RWPE2 (cell line): ENCODE measurements at regions not wholly inside any gene's neighbourhood (a gene's known extent, or its start where the extent isn't known, plus 50 kb on each side); places are given as distances from the start of the nearest gene placed in this dataset.
A peak's percentile ranks its signal among the peaks of the same experiment; 100 is the strongest.

Experiments used
- ATAC-seq: fragments of 200-7000 bp; cut with Tn5 transposase; 3 replicates; pipeline ENCODE4 v1.9.1; 2021; ENCODE audit warnings: low read depth
- DNase-seq: peaks from one replicate; pipeline ENCODE4 v3.0.0-alpha.2; 2020; ENCODE audit warnings: low spot score
- H3K27ac ChIP-seq: fragments of 450-650 bp; 2 replicates; pipeline ENCODE4 v1.5.1; 2017; ENCODE audit warnings: mild to moderate bottlenecking; ENCODE audit not compliant: poor library complexity, severe bottlenecking
- H3K27me3 ChIP-seq: fragments of 250-450 bp; sonication (Bioruptor Pico); 2 replicates; pipeline ENCODE4 v1.5.1; 2021; ENCODE audit warnings: mild to moderate bottlenecking, moderate library complexity; ENCODE audit not compliant: insufficient read depth, poor library complexity, severe bottlenecking
- H3K36me3 ChIP-seq: fragments of 250-450 bp; sonication (Bioruptor Pico); 2 replicates; pipeline ENCODE4 v1.5.1; 2020; ENCODE audit warnings: low read depth, mild to moderate bottlenecking, moderate library complexity
- H3K4me1 ChIP-seq: fragments of 250-450 bp; sonication (Bioruptor Pico); 2 replicates; pipeline ENCODE4 v1.5.1; 2021; ENCODE audit warnings: mild to moderate bottlenecking, moderate library complexity; ENCODE audit not compliant: insufficient read depth, poor library complexity, severe bottlenecking
- H3K4me3 ChIP-seq: fragments of 250-450 bp; sonication (Bioruptor Pico); 2 replicates; pipeline ENCODE4 v1.5.1; 2021; ENCODE audit warnings: mild to moderate bottlenecking, moderate library complexity; ENCODE audit not compliant: severe bottlenecking
- H3K9me3 ChIP-seq: fragments of 250-450 bp; sonication (Bioruptor Pico); 2 replicates; pipeline ENCODE4 v1.5.1; 2021; ENCODE audit warnings: mild to moderate bottlenecking, moderate library complexity; ENCODE audit not compliant: severe bottlenecking
- TF ChIP-seq, protein P1 (sequence below): fragments of 450-650 bp; IDR thresholded peaks from one replicate; pipeline ENCODE4 v1.5.1; 2017; ENCODE audit warnings: mild to moderate bottlenecking, moderate library complexity; ENCODE audit not compliant: poor library complexity, severe bottlenecking

DNA sequence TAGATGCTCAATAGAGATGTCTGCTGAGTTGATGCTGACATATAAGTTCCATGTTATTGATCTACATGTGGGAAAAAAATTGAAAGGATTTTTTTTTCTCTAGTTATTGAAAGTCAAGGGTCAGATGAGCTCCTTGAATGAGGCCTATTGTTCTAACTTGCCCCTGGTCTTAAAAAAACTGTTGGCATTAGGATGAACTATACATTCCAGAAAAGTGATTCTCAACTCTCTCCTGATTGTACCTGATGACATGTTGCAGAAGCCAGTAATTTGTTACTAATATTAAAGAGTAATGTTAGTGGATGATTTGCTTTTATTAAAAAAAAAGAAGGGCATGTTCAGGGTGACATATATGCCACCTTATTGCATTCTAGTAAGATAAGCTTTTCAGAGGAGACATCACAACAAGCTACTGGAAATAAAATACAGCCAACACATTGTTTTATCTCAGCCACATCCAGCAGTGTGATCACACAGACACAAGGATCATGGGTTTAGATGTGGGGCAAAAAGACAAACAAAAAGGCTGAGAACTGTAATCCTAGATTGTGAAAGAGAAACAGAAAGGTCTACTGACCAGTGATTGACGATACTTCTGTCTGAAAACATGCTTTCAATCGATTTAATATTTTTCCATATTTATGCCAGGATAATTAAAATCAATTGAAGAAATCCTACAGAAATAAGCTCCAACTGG lies 1314.1 kb upstream of the C9orf72 start:
- Histone ChIP-seq H3K27ac (peak overlapping the region; percentile 2), H3K4me3 (no peak overlapping the region), H3K27me3 (no peaks in the 10 kb centered on the region), H3K36me3 (no peaks in the 10 kb centered on the region), H3K9me3 (no peaks in the 10 kb centered on the region), H3K4me1 (peaks cover 15% of the 10 kb centered on the region)
- DNase-seq (no peak), ATAC-seq (peak; percentile 90)
- TF ChIP-seq, protein P1, sequence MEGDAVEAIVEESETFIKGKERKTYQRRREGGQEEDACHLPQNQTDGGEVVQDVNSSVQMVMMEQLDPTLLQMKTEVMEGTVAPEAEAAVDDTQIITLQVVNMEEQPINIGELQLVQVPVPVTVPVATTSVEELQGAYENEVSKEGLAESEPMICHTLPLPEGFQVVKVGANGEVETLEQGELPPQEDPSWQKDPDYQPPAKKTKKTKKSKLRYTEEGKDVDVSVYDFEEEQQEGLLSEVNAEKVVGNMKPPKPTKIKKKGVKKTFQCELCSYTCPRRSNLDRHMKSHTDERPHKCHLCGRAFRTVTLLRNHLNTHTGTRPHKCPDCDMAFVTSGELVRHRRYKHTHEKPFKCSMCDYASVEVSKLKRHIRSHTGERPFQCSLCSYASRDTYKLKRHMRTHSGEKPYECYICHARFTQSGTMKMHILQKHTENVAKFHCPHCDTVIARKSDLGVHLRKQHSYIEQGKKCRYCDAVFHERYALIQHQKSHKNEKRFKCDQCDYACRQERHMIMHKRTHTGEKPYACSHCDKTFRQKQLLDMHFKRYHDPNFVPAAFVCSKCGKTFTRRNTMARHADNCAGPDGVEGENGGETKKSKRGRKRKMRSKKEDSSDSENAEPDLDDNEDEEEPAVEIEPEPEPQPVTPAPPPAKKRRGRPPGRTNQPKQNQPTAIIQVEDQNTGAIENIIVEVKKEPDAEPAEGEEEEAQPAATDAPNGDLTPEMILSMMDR = no peak

DNA sequence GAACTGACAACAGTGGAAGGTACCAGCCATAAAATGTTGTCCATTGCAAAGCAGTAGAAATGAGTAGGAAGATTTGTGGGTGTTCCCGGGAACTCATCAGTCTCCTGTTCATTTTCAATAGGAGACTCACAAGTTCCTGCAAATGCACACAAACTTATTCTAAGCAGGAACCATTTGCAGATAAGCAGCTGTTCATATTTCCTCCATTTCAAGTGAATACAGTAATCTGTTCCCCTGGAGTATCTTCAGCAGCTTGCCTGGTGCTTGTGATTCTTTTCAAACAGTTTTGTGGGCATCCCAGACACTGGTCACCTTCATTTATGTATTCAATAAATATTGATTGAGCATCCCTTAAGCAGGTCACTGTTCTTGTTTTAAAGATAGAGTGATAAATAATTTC lies 1315.5 kb upstream of the C9orf72 start:
- Histone ChIP-seq H3K9me3 (no peaks in the 10 kb centered on the region), H3K4me1 (peaks cover 22% of the 10 kb centered on the region), H3K27ac (no peak overlapping the region), H3K27me3 (no peaks in the 10 kb centered on the region), H3K4me3 (no peak overlapping the region), H3K36me3 (no peaks in the 10 kb centered on the region)
- ATAC-seq (no peak), DNase-seq (no peak)
- TF ChIP-seq, protein P1 = no peak

DNA sequence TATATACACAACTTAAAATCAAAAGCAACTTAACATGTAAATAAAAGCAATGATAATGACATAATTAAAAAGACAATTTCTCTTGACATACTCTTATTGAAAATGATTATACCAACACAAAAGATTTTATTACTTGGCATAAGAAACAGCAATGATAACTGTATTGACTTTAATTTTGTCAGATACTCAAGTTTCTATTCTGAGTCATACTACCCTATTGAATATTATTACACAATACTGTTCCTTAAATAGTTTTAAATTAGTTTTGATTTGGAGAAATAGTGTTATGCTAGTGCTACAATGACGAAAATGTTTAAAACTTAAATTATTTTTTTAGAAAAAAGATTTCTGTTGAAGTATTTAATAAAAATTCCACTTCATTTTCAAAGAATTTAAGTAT lies 1319.3 kb upstream of the C9orf72 start:
- Histone ChIP-seq H3K9me3 (no peaks in the 10 kb centered on the region), H3K36me3 (no peaks in the 10 kb centered on the region), H3K27ac (no peak overlapping the region), H3K27me3 (no peaks in the 10 kb centered on the region), H3K4me3 (no peak overlapping the region), H3K4me1 (peaks cover 12% of the 10 kb centered on the region)
- no peak for DNase-seq
- TF ChIP-seq, protein P1 = no peak
- peak; percentile 36; the same call in 1 of the 3 replicates for ATAC-seq

DNA sequence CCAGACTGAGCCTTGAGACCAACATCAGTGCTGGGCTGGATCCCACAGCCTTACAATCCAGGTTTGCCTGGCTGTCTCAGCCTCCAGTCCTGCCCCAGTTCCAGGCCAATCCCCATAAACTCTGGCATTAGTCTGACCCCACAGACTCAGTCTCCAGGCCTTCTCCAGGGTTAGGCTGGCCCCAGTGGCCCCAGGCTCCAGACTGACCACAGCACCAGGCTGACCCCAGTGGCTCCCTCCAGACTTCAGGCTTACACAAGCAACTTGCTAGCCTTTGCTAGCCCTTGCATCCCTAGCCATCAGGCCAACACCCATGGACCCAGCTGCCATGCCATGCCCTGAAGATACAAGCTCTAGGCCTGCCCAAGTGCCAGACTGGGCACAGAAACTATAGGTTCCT lies 1326.0 kb upstream of the C9orf72 start:
- TF ChIP-seq, protein P1 = no peak
- no peaks in the 10 kb centered on the region for H3K36me3 ChIP-seq
- ATAC-seq (no peak), DNase-seq (peak; percentile 33)
- no peaks in the 10 kb centered on the region for H3K9me3 ChIP-seq
- no peaks in the 10 kb centered on the region for H3K4me1 ChIP-seq
- H3K4me3 ChIP-seq = no peak overlapping the region
- H3K27ac ChIP-seq = no peak overlapping the region
- no peaks in the 10 kb centered on the region for H3K27me3 ChIP-seq

DNA sequence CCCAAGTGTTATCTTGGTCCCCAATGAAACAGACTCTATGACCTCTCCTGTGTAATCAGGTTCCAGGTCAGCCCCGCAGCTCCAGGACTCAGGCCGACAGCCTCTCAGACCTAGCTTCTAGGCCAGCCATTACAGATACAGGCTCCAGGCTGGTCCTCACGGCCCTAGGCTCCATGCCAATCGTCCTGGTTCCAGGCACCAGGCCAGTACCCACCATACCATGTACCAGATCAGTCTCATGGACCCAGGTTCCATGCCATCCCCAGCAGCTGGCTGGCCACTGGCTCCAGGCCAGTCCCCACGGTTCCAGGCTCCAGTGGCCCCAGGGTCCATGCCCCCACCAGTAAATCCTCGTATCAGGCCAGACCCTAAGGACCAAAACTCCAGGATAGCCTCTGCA lies 1326.6 kb upstream of the C9orf72 start:
- no peaks in the 10 kb centered on the region for H3K9me3 ChIP-seq
- ATAC-seq (no peak), DNase-seq (no peak)
- H3K36me3 ChIP-seq = no peaks in the 10 kb centered on the region
- H3K27me3 ChIP-seq = no peaks in the 10 kb centered on the region
- no peak overlapping the region for H3K4me3 ChIP-seq
- H3K27ac ChIP-seq = no peak overlapping the region
- no peaks in the 10 kb centered on the region for H3K4me1 ChIP-seq
- TF ChIP-seq, protein P1 = no peak
